ENCODE measurements at regions not wholly inside any gene's neighbourhood (a gene's known extent, or its start where the extent isn't known, plus 50 kb on each side); places are given as distances from the start of the nearest gene placed in this dataset.

- DNase-seq (ENCODE audit: low read depth in 2 of 3, low spot score in 2 of 3), result no peak
Observed at GRCh38 chr9:129390541-129390940, 212.5 kb upstream of the IER5L start.

GRCh38 chr9:129387822-129388221 is 209.8 kb upstream of the IER5L start:
- DNase-seq (ENCODE audit: low read depth in 2 of 3, low spot score in 2 of 3), result no peak

- DNase-seq (ENCODE audit: low read depth in 2 of 3, low spot score in 2 of 3), result no peak
Observed at GRCh38 chr9:129386812-129387177, 208.7 kb upstream of the IER5L start.

GRCh38 chr9:129385211-129385934 is 207.3 kb upstream of the IER5L start:
- no peak for DNase-seq (ENCODE audit: low read depth in 2 of 3, low spot score in 2 of 3)

- no peak for DNase-seq (ENCODE audit: low read depth in 2 of 3, low spot score in 2 of 3)
Observed at GRCh38 chr9:129384491-129385210, 206.6 kb upstream of the IER5L start.

GRCh38 chr9:129383561-129384490 is 205.8 kb upstream of the IER5L start:
- peak; percentile 28 to 39 (median 38) for DNase-seq (ENCODE audit: low read depth in 2 of 3, low spot score in 2 of 3)

GRCh38 chr9:129383019-129383560 is 205.0 kb upstream of the IER5L start:
- no peak for DNase-seq (ENCODE audit: low read depth in 2 of 3, low spot score in 2 of 3)

- no peak for DNase-seq (ENCODE audit: low read depth in 2 of 3, low spot score in 2 of 3)
Observed at GRCh38 chr9:129382281-129383018, 204.4 kb upstream of the IER5L start.

GRCh38 chr9:129381481-129381957 is 203.5 kb upstream of the IER5L start:
- DNase-seq (ENCODE audit: low read depth in 2 of 3, low spot score in 2 of 3), result no peak

- DNase-seq (ENCODE audit: low read depth in 2 of 3, low spot score in 2 of 3), result no peak
Observed at GRCh38 chr9:129380961-129381401, 202.9 kb upstream of the IER5L start.

- DNase-seq (ENCODE audit: low read depth in 2 of 3, low spot score in 2 of 3), result no peak
Observed at GRCh38 chr9:129379886-129380285, 201.8 kb upstream of the IER5L start.

- no peak for DNase-seq (ENCODE audit: low read depth in 2 of 3, low spot score in 2 of 3)
Observed at GRCh38 chr9:129379181-129379836, 201.2 kb upstream of the IER5L start.

GRCh38 chr9:129377931-129378661 is 200.0 kb upstream of the IER5L start:
- DNase-seq (ENCODE audit: low read depth in 2 of 3, low spot score in 2 of 3), result no peak

GRCh38 chr9:129377181-129377580 is 199.1 kb upstream of the IER5L start:
- DNase-seq (ENCODE audit: low read depth in 2 of 3, low spot score in 2 of 3), result no peak

GRCh38 chr9:129375845-129376244 is 197.8 kb upstream of the IER5L start:
- no peak for DNase-seq (ENCODE audit: low read depth in 2 of 3, low spot score in 2 of 3)

- DNase-seq (ENCODE audit: low read depth in 2 of 3, low spot score in 2 of 3), result no peak
Observed at GRCh38 chr9:129374651-129375050, 196.6 kb upstream of the IER5L start.

- DNase-seq (ENCODE audit: low read depth in 2 of 3, low spot score in 2 of 3), result no peak
Observed at GRCh38 chr9:129374231-129374630, 196.2 kb upstream of the IER5L start.

GRCh38 chr9:129373361-129373760 is 195.3 kb upstream of the IER5L start:
- no peak for DNase-seq (ENCODE audit: low read depth in 2 of 3, low spot score in 2 of 3)

- no peak for DNase-seq (ENCODE audit: low read depth in 2 of 3, low spot score in 2 of 3)
Observed at GRCh38 chr9:129370770-129371169, 192.7 kb upstream of the IER5L start.

All from activated CD8-positive, alpha-beta memory T cell treated with anti-CD3 and anti-CD28 coated beads for 48 hours (primary cell).